HL-60 (cell line): ENCODE measurements at regions not wholly inside any gene's neighbourhood (a gene's known extent, or its start where the extent isn't known, plus 50 kb on each side); places are given as distances from the start of the nearest gene placed in this dataset.

Experiments used
- DNase-seq, 2 experiments: peaks; one replicate each; pipeline ENCODE4 v3.0.0-alpha.2; 2010 to 2020; ENCODE audit warnings: low read depth in 1 of 2, low spot score in 1 of 2
- H3K27ac ChIP-seq: fragments of 250-450 bp; sonication (Bioruptor Pico); replicated peaks from 2 replicates; pipeline ENCODE4 v1.5.1; 2020; ENCODE audit warnings: mild to moderate bottlenecking, moderate library complexity
- H3K27me3 ChIP-seq: fragments of 250-450 bp; sonication (Bioruptor Pico); 2 replicates; pipeline ENCODE4 v1.5.1; 2021; ENCODE audit warnings: mild to moderate bottlenecking, moderate library complexity; ENCODE audit not compliant: insufficient read depth, poor library complexity, severe bottlenecking
- H3K4me3 ChIP-seq: replicated peaks from 2 replicates; pipeline ENCODE4 v1.5.1; 2011; ENCODE audit warnings: mild to moderate bottlenecking, control low read depth, low read length; ENCODE audit not compliant: insufficient read depth
- CTCF ChIP-seq: IDR thresholded peaks from one replicate; pipeline ENCODE4 v1.5.1; 2011; ENCODE audit warnings: low read length, control low read depth, inconsistent platforms; ENCODE audit not compliant: insufficient read depth
- GABPA ChIP-seq: IDR thresholded peaks from 2 replicates; pipeline ENCODE4 v1.6.1; 2012; ENCODE audit warnings: low read depth
- POLR2AphosphoS5 ChIP-seq: IDR thresholded peaks from 2 replicates; pipeline ENCODE4 v1.6.1; 2012; ENCODE audit warnings: low read depth
- REST ChIP-seq: IDR thresholded peaks from 2 replicates; pipeline ENCODE4 v1.6.1; 2012; ENCODE audit warnings: low read depth; ENCODE audit not compliant: insufficient replicate concordance
- SPI1 ChIP-seq: IDR thresholded peaks from 2 replicates; pipeline ENCODE4 v1.6.1; 2012; ENCODE audit warnings: low read depth, mild to moderate bottlenecking, borderline replicate concordance

DNA sequence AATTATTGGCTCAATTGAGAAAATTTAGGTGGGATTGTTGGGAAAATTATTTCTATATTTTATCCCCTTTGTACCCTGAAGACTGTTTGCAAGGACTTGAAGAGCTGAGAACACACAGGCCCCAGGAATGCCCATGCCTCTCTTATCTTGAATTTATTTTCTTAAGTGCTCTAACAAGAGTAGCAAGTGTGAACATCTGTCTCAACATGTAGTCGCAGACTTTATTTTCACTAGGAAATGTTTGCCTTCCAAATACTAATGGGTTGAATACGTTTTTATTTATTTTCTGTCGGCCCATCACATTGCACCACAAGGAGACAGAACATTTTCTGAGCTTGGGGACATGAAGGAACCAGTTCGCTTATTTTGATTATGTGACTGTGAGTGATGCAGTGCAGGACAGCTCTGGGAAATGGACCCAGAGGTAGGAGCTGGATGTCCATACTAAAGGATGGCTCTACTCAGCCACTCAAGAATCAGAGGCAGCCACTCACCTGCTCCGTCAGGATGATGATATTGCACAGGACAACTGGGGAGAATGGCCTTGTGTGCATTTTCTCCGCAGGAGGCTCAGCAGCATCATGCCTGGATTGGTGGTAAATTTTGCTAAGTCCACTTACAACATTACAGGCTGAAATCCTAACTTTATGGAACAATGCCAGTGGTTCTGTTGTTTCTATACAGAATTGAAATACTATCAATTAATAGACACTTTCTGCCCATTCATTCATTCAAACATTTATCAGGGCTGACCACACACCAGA lies 332.7 kb downstream of the FGFR2 start:
- DNase-seq: no peak
- Histone ChIP-seq H3K27ac (no peak overlapping the region), H3K4me3 (no peak overlapping the region), H3K27me3 (no peaks in the 10 kb centered on the region)
- TF ChIP-seq REST (no peak), SPI1 (no peak), CTCF (no peak), GABPA (no peak), POLR2AphosphoS5 (no peak)

DNA sequence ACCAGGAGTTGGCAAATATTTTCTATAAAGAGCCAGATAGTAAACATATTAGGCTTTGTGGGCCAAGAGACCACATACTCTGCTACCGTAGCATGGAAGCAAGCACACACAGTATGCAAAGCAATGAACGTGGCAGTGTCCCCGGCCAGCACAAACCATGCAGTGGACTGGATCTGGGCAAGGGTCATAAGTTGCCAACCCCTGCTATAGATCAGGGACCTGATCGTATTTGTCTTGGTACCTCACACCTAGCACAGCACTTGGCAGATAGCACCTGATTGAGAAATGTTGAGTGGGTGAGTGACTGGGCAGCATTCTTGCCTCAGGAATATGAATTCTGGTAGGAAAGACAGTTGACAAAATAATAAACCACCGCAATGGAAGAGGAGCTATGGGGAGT lies 331.9 kb downstream of the FGFR2 start:
- Histone ChIP-seq H3K27ac (no peak overlapping the region), H3K4me3 (no peak overlapping the region), H3K27me3 (no peaks in the 10 kb centered on the region)
- no peak for DNase-seq
- TF ChIP-seq POLR2AphosphoS5: no peak
- no peak for TF ChIP-seq REST

DNA sequence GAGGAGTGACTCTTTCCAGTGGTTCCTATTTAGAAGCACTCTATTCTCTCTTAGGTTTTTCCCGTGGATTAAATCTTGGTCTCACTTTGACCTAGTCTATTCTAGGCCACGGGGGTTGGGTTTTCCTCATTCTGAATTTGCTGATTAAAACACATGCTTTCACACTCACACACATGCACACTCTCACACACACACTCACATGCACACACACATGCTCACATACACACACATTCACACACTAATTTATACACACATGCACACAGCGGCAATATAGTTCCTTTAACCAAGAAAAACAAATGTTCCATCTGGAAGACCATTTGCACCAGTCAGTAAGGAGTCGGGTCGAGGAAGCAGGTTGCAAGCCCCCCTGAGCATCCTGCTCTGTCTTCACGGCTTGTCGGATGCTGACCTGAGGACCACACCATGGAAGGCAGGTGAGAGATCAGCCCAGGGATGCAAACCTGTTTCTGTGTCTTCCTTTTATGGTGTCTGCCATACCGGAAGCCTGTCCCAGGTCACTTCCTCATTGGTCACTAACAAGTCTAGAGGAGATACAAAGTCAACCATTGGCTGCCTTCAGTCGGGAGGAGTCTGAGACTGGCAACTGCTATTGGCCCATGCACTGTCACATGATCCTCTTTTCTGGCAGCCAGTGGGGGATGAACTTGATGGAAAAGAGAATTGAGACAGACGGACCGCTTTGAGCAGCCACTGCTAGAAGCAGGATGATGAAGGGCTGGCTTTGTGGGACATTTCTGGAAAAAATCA lies 330.8 kb downstream of the FGFR2 start:
- DNase-seq: no peak
- H3K27ac ChIP-seq: no peak overlapping the region
- H3K27me3 ChIP-seq: no peaks in the 10 kb centered on the region
- no peak overlapping the region for H3K4me3 ChIP-seq
- TF ChIP-seq GABPA (no peak), POLR2AphosphoS5 (no peak), SPI1 (no peak), CTCF (no peak), REST (no peak)
